ENCODE measurements at regions not wholly inside any gene's neighbourhood (a gene's known extent, or its start where the extent isn't known, plus 50 kb on each side); places are given as distances from the start of the nearest gene placed in this dataset.
A peak's percentile ranks its signal among the peaks of the same experiment; 100 is the strongest.
"Not testable (repeated sequence)": the region's sequence is repeated elsewhere in the genome, so short reads cannot be mapped to it uniquely, and the experiment has no call there.

GRCh38 chr11:37967635-37968034, 1369.6 kb upstream of the RAG2 start:
- DNase-seq = no peak

- no peak for DNase-seq
These were observed 1365.4 kb upstream of the RAG2 start for GRCh38 chr11:37963440-37963839.

- no peak for DNase-seq
These were observed 1359.7 kb upstream of the RAG2 start for GRCh38 chr11:37957717-37958116.

DNA sequence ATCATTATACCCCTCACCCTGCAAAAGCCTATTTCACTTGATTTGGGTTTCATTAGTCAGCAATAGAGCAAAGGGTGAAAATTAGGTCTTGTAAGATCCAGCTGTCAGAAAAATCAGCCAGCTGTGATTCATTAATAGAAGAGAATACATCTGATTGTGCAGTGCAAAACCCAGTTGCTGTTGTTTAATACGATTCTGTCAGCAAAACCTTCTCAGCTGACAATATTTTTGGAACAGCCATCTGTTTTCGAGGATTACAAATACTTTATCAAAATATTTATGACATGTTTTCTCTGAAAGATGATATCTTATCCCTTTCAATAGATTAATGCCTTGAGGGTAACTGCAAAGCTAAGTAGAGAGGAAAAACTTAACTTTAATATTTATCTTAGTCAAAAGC, 1354.0 kb upstream of the RAG2 start:
- no peak for DNase-seq

- DNase-seq = no peak
These were observed 1350.2 kb upstream of the RAG2 start for GRCh38 chr11:37948258-37948657.

- DNase-seq = no peak
These were observed 1349.8 kb upstream of the RAG2 start for GRCh38 chr11:37947821-37948220.

DNA sequence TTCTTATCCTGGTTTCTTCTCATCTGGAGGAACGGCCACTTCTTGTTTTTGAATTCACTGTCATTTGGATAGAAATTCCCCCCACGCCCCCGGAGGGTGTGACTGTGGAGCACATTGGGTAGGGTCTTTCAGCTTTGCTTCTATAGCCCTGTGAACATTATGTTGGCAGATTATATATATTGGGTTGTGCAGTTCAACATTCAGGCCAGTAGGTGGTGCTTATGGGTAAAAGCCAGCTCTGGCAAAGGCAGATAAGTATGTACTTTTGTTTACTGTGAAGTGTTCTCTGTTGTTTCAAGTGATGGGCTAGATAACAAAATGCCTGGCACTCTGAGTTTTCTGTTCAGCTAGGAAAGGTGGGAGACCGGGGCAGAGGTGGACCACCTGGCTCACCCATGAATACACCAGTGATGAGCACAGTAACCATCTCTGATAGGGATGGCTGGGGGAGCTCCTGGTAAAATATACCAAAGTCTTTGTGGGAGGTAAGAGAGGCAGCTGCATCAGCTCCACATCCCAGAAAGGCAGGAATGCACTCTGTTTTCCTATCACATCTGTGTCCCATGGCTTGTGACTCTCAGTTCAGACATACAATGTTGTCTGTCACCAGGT, 1348.2 kb upstream of the RAG2 start:
- peak; percentile 70 for DNase-seq

GRCh38 chr11:37942081-37942480, 1344.0 kb upstream of the RAG2 start:
- no peak for DNase-seq

GRCh38 chr11:37929100-37929653, 1331.1 kb upstream of the RAG2 start:
- DNase-seq = no peak

DNA sequence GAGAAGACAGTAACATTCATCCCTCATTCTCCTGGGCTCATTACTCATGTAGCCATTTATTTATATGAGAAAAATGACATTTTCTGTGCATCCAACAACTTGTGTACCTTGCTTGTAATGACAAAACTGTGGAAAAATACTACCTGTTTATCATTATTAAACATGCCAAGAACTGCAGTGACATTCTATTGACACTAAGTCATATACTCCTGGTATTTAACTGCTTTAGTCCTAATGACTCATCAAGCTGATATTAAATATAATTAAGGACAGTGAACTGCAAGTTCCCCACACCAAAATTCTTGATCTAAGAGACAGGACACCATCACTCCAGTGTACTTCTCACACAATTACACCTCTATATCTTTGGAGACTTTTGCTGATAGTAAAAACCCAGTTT, 1328.7 kb upstream of the RAG2 start:
- no peak for DNase-seq

GRCh38 chr11:37916331-37916730, 1318.3 kb upstream of the RAG2 start:
- DNase-seq = no peak

DNA sequence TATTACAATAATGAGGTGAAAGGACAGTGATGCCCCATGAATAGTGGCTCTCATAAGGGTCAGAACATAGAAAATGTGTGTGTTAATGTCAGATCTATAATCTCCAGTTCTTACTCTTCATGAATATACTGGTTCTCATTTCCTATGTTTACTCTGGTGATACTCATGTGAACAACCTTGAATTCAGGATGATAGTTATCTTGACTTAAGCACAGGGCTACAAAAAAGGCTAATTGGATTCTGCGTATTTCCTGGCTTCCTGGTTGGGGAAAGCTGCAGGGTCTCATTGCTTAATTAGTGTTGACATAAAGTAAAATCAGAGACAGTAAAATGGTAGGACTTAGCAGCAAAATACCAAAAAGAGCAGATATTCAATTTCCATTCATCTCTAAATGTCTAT, 1316.8 kb upstream of the RAG2 start:
- DNase-seq = no peak

- DNase-seq = no peak
These were observed 1310.1 kb upstream of the RAG2 start for GRCh38 chr11:37908219-37908548.

DNA sequence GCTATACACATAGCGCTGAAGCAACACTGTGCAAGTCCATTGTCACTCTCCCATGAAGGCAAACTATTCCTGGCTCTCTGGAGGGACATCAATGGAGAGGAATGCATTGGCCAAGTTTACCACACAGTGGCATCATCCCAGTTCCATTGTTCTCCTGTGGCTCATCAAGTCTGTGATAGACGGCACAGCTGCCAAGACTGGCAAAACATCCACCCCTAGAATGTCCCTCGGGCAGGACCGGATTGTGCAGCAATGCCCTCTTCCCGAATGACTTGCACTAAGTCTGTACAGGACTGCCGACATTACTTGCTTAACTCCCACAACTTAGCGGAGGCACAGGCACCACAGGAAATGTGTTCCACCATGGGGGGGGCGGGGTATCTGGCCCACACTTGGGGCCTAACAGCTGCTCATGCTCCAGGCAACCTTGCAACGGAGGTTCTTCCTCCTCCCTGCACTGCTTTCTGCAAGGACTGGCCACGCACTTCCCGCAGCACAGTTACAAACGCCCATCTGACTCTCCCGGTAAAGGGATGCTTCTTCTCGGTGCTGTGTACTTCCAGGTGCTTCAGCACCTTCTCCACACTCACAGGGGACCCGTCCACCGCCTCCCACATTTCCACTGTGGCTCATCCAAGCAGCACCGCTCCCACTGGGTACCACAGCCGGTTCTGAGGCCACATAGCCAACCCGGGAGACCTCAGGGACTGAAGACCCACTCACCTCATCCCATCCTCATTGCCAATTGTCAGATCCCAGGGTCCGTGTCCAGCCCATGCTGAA, 1309.6 kb upstream of the RAG2 start:
- DNase-seq = no peak

DNA sequence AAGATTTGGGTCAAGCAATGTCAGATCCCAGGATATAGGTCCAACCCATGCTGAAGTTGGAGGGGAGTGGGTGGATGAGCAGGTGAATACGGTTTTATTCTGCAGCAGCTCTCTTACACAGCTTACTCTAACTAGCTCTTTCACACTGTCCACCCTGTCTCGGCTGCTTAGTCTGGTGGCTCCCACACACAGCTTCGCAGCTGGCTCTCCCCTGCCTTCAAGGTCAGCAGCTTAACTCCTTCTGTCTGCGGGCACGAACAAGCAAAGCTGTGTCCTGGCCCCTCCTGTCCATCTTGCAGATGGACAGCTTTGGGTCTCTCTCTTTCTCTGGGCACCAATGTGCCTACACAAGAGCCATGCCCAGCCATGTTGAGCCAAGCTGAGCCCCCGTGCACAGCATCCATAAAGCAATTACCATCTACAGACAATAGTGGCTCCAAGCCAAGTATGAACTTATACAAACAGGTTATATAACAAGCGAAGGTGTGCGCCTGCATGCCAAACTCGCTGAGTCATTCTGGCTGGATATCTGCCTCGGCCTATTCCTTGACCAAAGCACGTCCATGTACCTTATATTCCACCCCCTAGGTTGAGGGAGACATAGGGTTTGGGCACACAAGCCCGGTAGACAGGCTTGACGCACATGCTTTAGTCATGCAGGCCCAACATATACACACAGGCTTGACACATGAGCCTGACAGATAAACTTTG, 1307.8 kb upstream of the RAG2 start:
- no peak for DNase-seq

- DNase-seq = no peak
These were observed 1298.0 kb upstream of the RAG2 start for GRCh38 chr11:37896016-37896415.

GRCh38 chr11:37881741-37882140, 1283.7 kb upstream of the RAG2 start:
- no peak for DNase-seq

GRCh38 chr11:37861671-37862070, 1263.6 kb upstream of the RAG2 start:
- no peak for DNase-seq

DNA sequence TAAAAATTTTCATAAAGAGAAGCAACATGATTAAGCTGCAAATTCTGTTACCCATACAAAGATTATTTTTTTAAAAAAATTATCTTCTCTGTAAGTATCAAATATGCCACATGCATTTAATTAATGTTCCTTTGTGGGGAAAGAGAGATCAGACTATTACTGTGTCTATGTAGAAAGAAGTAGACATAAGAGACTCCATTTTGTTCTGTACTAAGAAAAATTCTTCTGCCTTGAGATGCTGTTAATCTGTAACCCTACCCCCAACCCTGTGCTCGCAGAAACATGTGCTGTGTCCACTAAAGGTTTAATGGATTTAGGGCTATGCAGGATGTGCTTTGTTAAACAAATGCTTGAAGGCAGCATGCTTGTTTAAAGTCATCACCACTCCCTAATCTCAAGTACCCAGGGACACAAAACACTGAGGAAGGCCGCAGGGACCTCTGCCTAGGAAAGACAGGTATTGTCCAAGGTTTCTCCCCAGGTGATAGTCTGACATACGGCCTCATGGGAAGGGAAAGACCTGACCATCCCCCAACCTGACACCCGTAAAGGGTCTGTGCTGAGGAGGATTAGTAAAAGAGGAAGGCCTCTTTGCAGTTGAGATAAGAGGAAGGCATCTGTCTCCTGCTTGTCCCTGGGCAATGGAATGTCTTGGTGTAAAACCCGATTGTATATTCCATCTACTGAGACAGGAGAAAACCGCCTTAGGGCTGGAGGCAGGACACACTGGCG, 1260.9 kb upstream of the RAG2 start:
- not testable (repeated sequence) for DNase-seq

- DNase-seq = peak; percentile 2
These were observed 1260.4 kb upstream of the RAG2 start for GRCh38 chr11:37858398-37858797.

- no peak for DNase-seq
These were observed 1259.7 kb upstream of the RAG2 start for GRCh38 chr11:37857726-37858125.

- no peak for DNase-seq
These were observed 1251.7 kb upstream of the RAG2 start for GRCh38 chr11:37849706-37850105.

- no peak for DNase-seq
These were observed 1245.6 kb upstream of the RAG2 start for GRCh38 chr11:37843603-37844002.

Measured in hematopoietic multipotent progenitor cell treated with erythropoietin and hydrocortisone succinate and interleukin-3 and kit ligand, for 8 days (in vitro differentiated cells).